HUES64 (cell line): ENCODE measurements at regions not wholly inside any gene's neighbourhood (a gene's known extent, or its start where the extent isn't known, plus 50 kb on each side); places are given as distances from the start of the nearest gene placed in this dataset.

Source experiments
- H3K27ac ChIP-seq: 2 replicates; pipeline ENCODE4 v1.7.0; 2013; ENCODE audit warnings: low read depth, low read length, inconsistent platforms
- H3K27me3 ChIP-seq: 2 replicates; pipeline ENCODE4 v1.6.1; 2013; ENCODE audit warnings: mild to moderate bottlenecking, low read length; ENCODE audit not compliant: insufficient read depth
- H3K36me3 ChIP-seq: 2 replicates; pipeline ENCODE4 v1.6.1; 2013; ENCODE audit warnings: mild to moderate bottlenecking, low read length; ENCODE audit not compliant: insufficient read depth
- H3K4me1 ChIP-seq: 2 replicates; pipeline ENCODE4 v1.6.1; 2013; ENCODE audit warnings: mild to moderate bottlenecking, low read length, moderate library complexity; ENCODE audit not compliant: insufficient read depth
- H3K4me3 ChIP-seq: 2 replicates; pipeline ENCODE4 v1.5.1; 2013; ENCODE audit warnings: mild to moderate bottlenecking, low read length, moderate library complexity
- H3K9ac ChIP-seq: 2 replicates; pipeline ENCODE4 v1.6.1; 2013; ENCODE audit warnings: mild to moderate bottlenecking, low read depth, low read length
- H3K9me3 ChIP-seq: 2 replicates; pipeline ENCODE4 v1.6.1; 2013; ENCODE audit warnings: low read depth, low read length; ENCODE audit not compliant: insufficient read depth
- WGBS: fragments of 150-250, 120-280 bp; methylation state at CpG from one replicate; pipeline ENCODE4 v1.1.7; 2013; ENCODE audit warnings: missing lambda C conversion rate; 5-methylcytosine and 5-hydroxymethylcytosine counted together

DNA sequence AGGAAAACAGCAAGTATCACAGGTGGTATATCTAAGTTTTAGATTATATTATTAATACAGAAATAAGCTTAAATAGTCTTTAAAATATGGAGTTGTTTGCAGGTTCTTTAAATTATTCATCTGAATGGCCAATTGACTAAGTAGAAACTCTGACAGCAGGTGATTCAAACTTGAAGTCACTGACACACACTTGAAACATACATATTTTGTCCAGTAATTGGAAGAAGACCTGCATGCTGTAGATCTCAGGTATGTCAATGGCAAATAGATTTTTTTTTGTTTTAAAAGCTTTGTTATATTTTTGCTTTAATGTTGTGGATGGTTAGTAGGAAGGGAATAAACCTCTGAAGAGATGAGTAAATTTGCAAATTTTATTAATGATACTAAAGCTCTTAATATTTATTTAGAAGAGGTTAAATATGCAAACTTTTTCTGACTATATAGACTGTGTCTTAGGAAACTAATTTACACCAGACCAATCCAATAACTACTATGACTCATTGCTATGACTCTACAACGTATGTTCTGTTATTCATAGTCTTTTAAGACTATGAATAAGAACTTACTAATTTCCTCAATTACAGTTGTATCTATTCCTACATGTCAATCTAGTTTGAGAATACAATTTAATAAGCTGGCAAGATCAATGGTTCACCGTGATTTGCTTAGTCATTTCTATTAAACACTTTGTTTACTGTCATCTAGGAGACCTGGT, 53.9 kb upstream of the RORB start:
- WGBS, result 86% methylated on average over 2 of the region's 2 CpGs
- no peak overlapping the region for H3K9ac ChIP-seq
- no peaks in the 10 kb centered on the region for H3K9me3 ChIP-seq
- no peak overlapping the region for H3K4me3 ChIP-seq
- no peak overlapping the region for H3K27ac ChIP-seq
- 0 out of 2 replicates have a peak, but pooled peaks cover 3% of the 10 kb centered on the region for H3K4me1 ChIP-seq
- H3K36me3 ChIP-seq, result no peaks in the 10 kb centered on the region
- no peaks in the 10 kb centered on the region for H3K27me3 ChIP-seq

DNA sequence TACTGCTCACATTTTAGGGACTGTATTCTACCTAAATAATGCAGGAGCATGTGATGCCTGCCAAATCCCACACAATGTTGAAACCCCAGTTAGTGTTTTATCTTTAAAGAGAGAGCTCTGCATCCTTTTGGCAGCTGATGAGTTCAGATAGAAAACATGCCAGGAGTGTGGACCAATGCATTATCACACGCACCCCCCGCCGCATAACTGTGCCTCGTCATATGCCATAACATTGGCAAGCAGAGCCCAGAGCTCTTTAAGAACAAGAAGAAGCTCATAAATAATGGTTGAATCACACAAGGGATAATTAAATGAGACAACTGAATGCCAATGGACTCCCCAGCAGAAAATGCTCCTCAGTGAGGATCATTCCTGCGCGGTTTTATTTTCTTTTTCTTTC, 52.8 kb upstream of the RORB start:
- WGBS, result 94% methylated on average over 6 of the region's 6 CpGs
- H3K27ac ChIP-seq, result no peak overlapping the region
- H3K9me3 ChIP-seq, result no peaks in the 10 kb centered on the region
- H3K4me3 ChIP-seq, result no peak overlapping the region
- H3K9ac ChIP-seq, result no peak overlapping the region
- no peaks in the 10 kb centered on the region for H3K36me3 ChIP-seq
- 0 out of 2 replicates have a peak, but pooled peaks cover 3% of the 10 kb centered on the region for H3K4me1 ChIP-seq
- H3K27me3 ChIP-seq, result no peaks in the 10 kb centered on the region
